Esophagus mucosa (tissue), 1 donor: ENCODE measurements at regions not wholly inside any gene's neighbourhood (a gene's known extent, or its start where the extent isn't known, plus 50 kb on each side); places are given as distances from the start of the nearest gene placed in this dataset.
"Not testable (repeated sequence)": the region's sequence is repeated elsewhere in the genome, so short reads cannot be mapped to it uniquely, and the experiment has no call there.

ENCODE experiments used
- ATAC-seq: fragments of 200-7000 bp; cut with Tn5 transposase; one replicate; pipeline ENCODE4 v1.9.1; 2020
- donor health status: DM: yes; HTN: yes; CAD: no.

GRCh38 chr7:136309407-136309806 lies 332.2 kb upstream of the MTPN start:
- no peak for ATAC-seq

DNA sequence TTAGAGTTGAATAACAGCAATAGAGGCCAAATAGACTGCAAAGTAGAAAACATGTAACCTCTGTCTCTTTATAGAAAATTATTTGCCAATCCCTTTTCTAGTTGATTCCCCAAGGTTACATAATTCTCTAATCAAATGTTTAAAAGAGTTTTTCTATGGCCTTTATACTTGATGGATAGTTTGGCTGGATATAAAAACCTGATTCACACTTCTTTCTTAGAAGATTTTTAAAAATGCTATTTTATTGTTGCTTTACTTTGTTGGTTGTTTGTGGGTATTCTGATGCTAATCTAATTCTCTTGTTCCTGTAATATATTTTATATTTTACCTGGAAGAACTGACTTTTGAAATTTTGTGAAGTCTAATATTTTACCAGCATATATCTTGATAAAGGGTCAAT lies 331.1 kb upstream of the MTPN start:
- ATAC-seq = no peak

DNA sequence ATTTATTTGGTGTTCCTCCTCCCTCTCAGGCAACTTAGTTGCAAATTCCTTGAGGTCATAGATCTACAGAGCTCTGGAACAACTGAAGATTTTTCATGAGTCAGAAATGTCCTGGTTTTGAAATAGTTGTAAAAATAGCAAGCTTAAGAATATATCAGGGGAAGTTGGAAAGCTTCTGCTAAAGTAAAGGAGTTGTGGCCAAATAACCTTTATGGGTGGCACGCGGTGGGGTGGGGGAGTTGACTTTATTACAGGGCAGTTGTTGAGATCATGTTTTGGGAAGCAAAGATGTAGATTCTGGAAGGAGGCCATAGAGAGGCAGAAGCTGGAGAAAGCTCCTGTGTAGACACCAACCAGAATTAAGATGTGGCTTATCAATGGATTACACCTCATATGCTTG lies 326.0 kb upstream of the MTPN start:
- no peak for ATAC-seq

DNA sequence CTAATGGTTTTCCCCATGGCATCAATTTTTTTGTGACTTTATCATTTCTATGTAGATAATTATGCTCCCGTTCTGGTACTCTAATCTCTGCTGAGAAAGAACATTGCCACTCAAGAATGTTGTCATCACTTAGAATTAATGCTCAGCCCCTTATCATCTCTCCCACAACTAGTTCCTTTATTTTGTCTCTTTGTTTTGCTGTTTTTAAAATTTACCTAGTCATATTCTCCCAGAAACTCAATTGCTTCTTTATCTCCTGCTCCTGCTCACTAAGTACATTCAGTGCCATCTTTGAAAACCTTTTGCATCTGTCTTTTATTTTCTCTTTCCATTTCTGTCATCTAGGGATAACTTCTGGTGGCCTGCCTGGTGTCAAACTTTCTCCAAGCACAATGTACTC lies 324.9 kb upstream of the MTPN start:
- ATAC-seq = no peak

DNA sequence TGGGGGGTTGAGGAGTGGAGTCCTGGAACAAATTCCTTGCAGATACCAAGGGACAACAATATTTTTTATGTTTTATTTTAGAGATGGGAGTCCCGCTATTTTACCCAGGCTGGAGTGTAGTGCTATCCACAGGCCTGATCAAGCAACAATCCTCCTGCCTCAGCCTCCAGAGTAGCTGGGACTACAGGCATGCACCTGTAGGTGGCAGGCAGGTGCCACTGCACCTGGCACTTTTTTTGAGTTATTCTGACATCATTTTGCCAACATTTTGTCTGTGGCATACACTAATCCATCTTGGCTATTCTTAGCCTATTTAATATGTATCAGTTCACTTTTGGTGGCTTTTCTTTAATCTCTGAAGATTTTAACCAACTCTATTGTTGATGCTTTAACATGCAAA lies 317.8 kb upstream of the MTPN start:
- ATAC-seq = no peak

DNA sequence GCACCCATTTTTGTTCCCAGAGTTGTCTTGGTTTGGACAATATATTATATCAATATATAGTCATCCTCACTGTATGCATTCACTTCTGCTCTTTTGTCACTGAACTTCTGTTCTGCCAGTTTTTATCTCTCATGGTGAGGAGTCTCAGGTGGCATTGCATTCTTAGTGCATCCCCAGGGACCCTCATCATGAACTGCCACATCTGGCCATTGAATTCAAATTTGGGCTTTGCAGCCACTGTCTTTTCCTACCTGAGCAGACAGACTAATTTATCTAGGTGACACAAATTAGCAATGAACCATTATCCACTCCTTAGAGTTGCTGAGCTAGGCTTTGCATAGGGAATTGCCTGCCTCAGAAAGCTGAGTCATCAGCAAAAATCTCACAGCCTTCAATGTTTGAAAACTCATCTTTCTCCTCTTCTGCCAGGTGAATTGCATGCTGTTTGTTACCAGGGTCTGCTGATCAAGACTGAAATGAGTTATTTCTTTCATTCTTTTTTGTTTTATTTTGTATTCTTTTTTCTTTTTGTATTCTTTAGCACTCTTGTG lies 316.8 kb upstream of the MTPN start:
- ATAC-seq = no peak

GRCh38 chr7:136293272-136293671 lies 316.1 kb upstream of the MTPN start:
- no peak for ATAC-seq

DNA sequence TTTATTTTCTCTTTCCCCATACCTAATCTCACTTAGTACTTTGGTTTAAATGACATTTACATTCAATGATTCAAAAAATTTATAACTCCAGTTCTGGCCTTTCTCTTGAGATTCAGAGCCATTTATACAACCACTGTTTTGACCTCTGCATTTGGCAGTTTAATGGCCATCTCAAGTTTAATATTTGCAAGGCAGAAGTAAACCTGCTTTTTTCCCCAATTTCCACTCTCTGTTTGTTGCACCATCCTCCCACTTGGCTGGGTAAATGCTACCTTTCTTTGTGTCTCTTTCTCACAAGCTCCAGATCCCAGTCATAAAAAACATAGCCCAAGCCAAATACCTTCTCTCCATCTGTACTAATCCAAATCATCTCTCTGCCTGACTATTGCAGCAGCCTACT lies 315.2 kb upstream of the MTPN start:
- no peak for ATAC-seq

- ATAC-seq = no peak
Measured at GRCh38 chr7:136290351-136290750, 313.2 kb upstream of the MTPN start.

DNA sequence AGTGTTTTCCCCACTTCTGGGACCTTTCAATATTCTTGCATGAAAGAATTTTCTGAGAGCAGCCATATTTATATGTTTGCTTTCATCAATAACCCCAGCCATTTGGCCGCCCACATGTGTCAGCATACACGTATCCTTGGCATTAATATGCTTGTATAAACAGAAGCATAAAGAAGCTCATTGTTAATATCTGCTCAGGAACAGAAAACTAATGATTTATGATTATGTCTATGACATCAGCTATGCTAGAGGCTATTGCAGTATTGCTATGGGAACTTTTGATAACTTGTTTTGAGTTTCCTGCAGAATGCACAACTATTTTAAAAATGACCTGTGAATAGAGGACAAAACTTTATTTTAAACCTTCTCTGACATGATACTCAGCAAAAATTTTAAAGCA lies 300.9 kb upstream of the MTPN start:
- ATAC-seq = no peak

DNA sequence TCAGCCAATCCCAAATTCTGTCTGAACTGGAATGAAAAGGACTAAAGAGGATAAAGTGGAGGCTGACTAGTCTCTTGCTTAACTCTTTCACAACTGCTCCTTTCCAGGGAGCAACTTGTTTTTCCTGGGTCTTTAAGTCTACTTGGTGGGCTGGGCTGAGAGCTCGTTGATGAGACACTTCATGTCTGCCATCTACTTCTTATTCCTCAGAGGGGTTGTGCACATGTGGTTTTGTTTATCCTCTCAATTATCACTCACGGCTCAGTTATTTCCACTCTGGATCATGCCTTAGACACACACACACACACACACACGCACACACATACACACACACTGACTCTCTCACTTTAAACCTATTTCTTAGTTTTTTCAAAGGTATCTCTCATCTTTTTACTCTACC lies 298.6 kb upstream of the MTPN start:
- ATAC-seq = no peak

GRCh38 chr7:136274636-136275345 lies 297.6 kb upstream of the MTPN start:
- no peak for ATAC-seq

- ATAC-seq = no peak
Measured at GRCh38 chr7:136272934-136273333, 295.8 kb upstream of the MTPN start.

DNA sequence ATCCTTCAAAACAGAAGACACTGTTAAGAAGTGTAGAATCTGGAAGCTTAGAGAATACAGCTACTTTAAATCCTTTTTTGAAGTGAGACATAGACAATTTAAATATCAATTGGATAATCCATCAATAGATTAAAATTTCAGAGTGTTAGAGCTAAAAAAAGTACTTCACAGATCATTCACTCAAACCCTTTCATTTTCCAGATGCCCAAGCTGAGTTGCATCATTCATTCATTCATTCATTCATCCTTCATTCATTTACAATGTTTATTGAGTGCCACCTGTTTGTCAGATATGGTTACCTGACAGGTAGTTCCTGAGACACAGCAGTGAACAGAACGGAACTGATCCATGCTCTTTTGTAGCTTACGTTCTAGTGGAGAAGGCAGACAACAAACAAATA lies 290.7 kb upstream of the MTPN start:
- no peak for ATAC-seq

- no peak for ATAC-seq
Measured at GRCh38 chr7:136266457-136266856, 289.3 kb upstream of the MTPN start.

DNA sequence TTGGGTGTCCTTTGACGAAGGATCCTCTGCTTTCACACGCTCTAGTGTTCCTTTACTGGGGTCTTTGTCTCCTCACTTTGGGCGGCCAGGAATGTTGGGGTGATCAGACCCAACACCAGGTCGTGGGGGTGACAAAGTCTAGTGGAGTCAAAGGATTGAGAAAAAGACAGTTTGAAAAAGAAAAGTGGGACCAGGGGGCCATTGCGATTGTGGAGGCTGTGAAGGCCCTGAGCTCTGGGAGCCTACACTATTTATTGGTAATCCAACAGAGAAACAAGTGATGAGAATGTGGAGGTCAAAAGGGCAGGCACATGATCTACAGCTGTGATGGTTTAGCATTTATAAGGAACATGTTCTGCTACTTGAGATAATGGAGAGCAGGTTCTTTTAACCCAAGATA lies 287.1 kb upstream of the MTPN start:
- not testable (repeated sequence) for ATAC-seq

DNA sequence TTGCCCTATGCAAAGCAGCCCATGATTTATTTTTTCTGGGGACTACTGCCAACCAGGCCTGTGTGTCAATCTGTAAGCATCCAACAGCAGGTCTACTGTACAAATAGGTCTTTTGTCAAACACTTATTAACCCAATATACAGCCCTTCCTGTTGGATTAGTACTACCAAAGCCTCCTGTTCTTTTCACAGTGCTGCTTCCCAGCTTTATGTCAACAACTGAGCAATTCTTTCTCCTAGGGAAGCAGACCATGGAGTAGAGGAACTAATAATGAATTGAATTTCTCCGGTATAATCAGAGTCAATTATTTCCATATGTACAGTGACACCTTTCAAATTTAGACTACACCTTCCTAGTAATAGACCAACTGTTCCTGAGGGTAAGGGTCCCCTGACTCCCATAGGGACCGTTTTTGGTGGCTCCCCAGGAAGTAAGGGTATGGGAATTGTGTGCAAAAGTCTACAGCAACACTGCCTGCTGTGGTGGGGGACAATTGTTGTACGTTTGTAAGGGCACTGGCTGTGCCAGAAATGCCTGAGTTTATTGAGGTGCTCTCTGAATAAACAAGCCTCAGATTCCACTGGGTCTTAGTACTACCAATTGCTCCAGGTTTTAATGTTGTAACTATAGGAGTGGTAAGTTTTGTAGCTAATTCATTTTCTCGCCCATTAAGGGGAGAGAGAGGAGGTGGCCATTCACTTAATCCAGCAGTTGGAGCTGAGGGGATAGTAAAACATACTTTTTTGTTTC lies 286.1 kb upstream of the MTPN start:
- ATAC-seq = not testable (repeated sequence)

DNA sequence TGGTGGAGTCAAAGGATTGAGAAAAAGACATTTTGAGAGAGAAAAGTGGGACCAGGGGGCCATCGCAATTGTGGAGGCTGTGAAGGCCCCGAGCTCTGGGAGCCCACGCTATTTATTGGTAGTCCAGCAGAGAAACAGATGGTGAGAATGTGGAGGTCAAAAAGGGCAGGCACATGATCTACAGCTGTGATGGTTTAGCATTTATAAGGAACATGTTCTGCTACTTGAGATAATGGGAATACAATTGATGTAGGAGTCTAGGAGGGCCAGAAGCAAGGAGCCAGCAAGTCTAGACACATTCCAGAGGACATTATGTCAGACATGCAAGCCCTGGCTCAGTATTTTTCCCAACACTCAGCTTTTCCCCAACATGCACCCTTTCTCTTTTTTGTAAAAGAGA lies 283.4 kb upstream of the MTPN start:
- not testable (repeated sequence) for ATAC-seq

GRCh38 chr7:136259074-136259473 lies 281.9 kb upstream of the MTPN start:
- ATAC-seq = no peak

DNA sequence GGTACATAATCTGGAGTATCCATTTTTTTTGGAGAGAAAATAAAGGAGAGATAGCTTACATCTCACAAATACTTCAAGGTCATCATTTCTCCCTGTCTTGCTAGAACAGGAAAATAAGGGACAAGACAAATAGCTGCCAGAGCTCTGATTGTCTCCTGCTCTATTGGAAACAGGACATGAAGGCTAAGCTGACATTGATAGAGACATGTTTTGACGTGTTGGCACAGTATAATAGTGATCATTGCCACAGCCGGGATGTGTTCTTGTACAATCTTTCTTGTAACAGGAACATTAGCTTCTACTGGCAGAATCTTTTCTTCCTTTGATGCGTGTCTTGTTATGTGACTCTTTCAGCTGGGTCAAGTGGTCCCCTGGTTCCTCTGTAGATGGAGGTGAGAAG lies 279.3 kb upstream of the MTPN start:
- ATAC-seq = no peak

- ATAC-seq = no peak
Measured at GRCh38 chr7:136254148-136254547, 277.0 kb upstream of the MTPN start.

DNA sequence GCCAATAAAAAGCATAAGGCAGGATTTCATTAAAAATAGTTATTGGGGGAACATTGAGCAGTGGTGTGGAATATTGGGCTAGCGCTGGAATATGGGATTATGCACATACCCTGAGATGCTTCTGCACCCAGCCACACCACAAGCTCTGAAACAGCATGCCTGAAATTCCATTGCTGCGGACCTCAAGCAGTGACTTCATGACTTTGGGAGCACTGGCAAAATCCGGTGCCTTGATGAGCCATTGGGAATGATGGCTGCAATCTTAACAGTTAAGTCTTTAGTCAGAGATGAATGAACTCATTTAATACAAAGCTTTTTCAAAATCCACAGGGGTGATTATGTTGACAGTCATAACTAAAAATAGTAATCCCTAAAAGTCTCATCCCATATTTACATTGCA lies 274.7 kb upstream of the MTPN start:
- ATAC-seq = no peak

DNA sequence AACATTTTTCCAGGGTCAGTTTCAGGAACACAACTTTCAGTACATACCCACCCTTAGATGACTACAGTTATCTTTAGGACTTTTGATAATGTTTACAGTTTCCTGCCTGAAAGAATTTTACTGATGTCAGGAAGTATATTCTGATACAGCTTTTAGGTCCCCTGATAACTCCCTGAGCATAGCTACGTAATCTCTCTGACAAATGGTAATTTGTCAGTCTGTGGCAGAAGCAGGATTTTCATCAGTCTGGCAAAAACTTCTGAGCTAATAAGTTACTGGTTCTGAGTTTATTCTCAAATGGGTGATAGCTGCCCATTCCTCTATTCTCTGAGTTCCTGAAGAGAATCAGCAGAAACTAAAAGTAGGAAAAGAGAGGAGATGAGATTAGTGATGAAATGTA lies 270.1 kb upstream of the MTPN start:
- no peak for ATAC-seq

DNA sequence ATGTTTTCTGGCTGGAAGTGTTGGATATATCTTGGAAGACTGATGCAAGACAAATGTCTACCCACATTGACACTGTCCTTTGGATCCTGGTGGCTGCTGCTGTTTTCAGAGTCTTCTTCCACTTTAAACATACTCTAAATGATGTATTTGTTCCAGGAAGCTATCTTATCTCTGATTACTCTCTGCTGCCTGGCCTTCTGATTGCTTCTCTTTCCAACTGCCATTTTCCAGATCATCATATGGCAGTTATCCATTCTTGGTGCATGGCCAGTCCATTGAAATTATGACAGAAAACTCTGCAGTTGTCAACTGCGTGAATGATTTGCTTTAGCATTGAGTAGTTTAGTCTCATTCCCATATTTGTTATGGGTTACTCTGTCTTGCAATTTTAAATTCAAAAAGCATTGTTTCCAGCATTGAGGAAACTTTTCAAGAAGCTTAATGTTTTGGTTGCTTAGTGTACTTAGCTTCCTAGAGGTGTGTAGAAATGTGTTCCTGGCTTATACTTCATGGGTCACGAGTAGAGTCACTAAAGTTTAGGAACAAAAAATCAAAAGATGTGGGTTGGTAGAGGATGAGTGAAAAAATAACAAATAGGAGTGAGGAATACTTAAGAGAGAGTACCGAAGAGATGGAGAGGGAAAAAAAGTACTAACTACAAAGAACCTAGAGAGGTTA lies 268.3 kb upstream of the MTPN start:
- ATAC-seq = no peak
